ENCODE measurements at regions not wholly inside any gene's neighbourhood (a gene's known extent, or its start where the extent isn't known, plus 50 kb on each side); places are given as distances from the start of the nearest gene placed in this dataset.
"Not testable (repeated sequence)": the region's sequence is repeated elsewhere in the genome, so short reads cannot be mapped to it uniquely, and the experiment has no call there.

GRCh38 chr3:94482686-94483085 is 419.8 kb downstream of the NSUN3 start:
- no peak for TF ChIP-seq ZFX (IDR thresholded peaks at IDR 0.05)
- TF ChIP-seq CTCF (conservative IDR thresholded peaks at IDR 0.05): no peak
- H3K27ac ChIP-seq: no peak overlapping the region

GRCh38 chr3:94483403-94483802 is 420.5 kb downstream of the NSUN3 start:
- TF ChIP-seq CTCF (conservative IDR thresholded peaks at IDR 0.05) (no peak), ZFX (IDR thresholded peaks at IDR 0.05) (no peak)
- H3K27ac ChIP-seq: no peak overlapping the region

- H3K27ac ChIP-seq: no peak overlapping the region
- no peak for TF ChIP-seq CTCF (conservative IDR thresholded peaks at IDR 0.05)
- TF ChIP-seq ZFX (IDR thresholded peaks at IDR 0.05): no peak
Measured at GRCh38 chr3:94494992-94495391, 432.1 kb downstream of the NSUN3 start.

GRCh38 chr3:94500146-94500545 is 437.3 kb downstream of the NSUN3 start:
- no peak overlapping the region for H3K27ac ChIP-seq
- TF ChIP-seq ZFX (IDR thresholded peaks at IDR 0.05): no peak
- no peak for TF ChIP-seq CTCF (conservative IDR thresholded peaks at IDR 0.05)

GRCh38 chr3:94507354-94507753 is 444.5 kb downstream of the NSUN3 start:
- H3K27ac ChIP-seq: not testable (repeated sequence)

- no peak for TF ChIP-seq ZFX (IDR thresholded peaks at IDR 0.05)
- TF ChIP-seq CTCF (conservative IDR thresholded peaks at IDR 0.05): no peak
- no peak overlapping the region for H3K27ac ChIP-seq
Measured at GRCh38 chr3:94512876-94513275, 450.0 kb downstream of the NSUN3 start.

GRCh38 chr3:94513600-94513999 is 450.7 kb downstream of the NSUN3 start:
- no peak overlapping the region for H3K27ac ChIP-seq
- TF ChIP-seq CTCF (conservative IDR thresholded peaks at IDR 0.05) (no peak), ZFX (IDR thresholded peaks at IDR 0.05) (no peak)

GRCh38 chr3:94515983-94516382 is 453.1 kb downstream of the NSUN3 start:
- no peak for TF ChIP-seq ZFX (IDR thresholded peaks at IDR 0.05)
- no peak for TF ChIP-seq CTCF (conservative IDR thresholded peaks at IDR 0.05)

More at GRCh38 chr3:94515983-94516382, 453.1 kb downstream of the NSUN3 start:
- no peak overlapping the region for H3K27ac ChIP-seq

Measured in C4-2B (cell line).